HepG2 (cell line): ENCODE measurements at regions not wholly inside any gene's neighbourhood (a gene's known extent, or its start where the extent isn't known, plus 50 kb on each side); places are given as distances from the start of the nearest gene placed in this dataset.

Source experiments
- ATAC-seq: fragments of 200-7000 bp; cut with Tn5 transposase; 3 replicates; pipeline ENCODE4 v1.9.1; 2020; ENCODE audit warnings: mild to moderate bottlenecking, moderate library complexity
- BruUV-seq: library from RNA; stranded (reverse); fragments of 400-500 nt; replicated peaks from 2 replicates; lab custom pipeline; 2021; lab: Mats Ljungman, UMichigan
- CTCF ChIA-PET: fragments of 300-600 bp; formaldehyde crosslinking; extraction: SDS; loops from one replicate; lab custom pipeline; 2021; ENCODE audit warnings: low total read pairs, inconsistent platforms, low intra/inter-chr PET ratio; lab: Yijun Ruan, JAX
- POLR2A ChIA-PET: fragments of 350-600 bp; sonication (Branson Sonifier 250); formaldehyde crosslinking; loops from one replicate; lab custom pipeline; 2020; ENCODE audit warnings: antibody characterized with exemption, inconsistent platforms; lab: Yijun Ruan, JAX
- DNase-seq: peaks from one replicate; pipeline ENCODE4 v3.0.0-alpha.2; 2015; ENCODE audit warnings: low spot score
- FAIRE-seq: peaks from 3 replicates; lab custom pipeline; 2011; peaks lifted over from hg19 to GRCh38; lab: Jason Lieb, UNC
- H2AFZ ChIP-seq: one replicate; pipeline ENCODE4 v1.6.1; 2011; ENCODE audit warnings: low read length, inconsistent platforms
- H3K27ac ChIP-seq: fragments of 300-600 bp; 3 replicates; pipeline ENCODE4 v1.8.0; 2011; ENCODE audit warnings: mixed run types, mild to moderate bottlenecking, mixed read lengths, low read length, inconsistent platforms; ENCODE audit not compliant: insufficient read depth; ENCODE audit errors: extremely low read length
- H3K27me3 ChIP-seq, 2 experiments: fragments of 200-600 bp in 1 of 2; 2 replicates in 1 of 2; 3 replicates in 1 of 2; pipeline versions ENCODE4 v1.6.0 to v1.8.0; 2011; ENCODE audit warnings: low read length in 2 of 2, mild to moderate bottlenecking in 2 of 2, moderate library complexity in 2 of 2, inconsistent platforms in 1 of 2; ENCODE audit not compliant: insufficient read depth in 2 of 2, control insufficient read depth in 1 of 2
- H3K36me3 ChIP-seq, 2 experiments: fragments of 200-600 bp in 1 of 2; replicated peaks in 1 of 2; 2 replicates in 1 of 2; 3 replicates in 1 of 2; pipeline versions ENCODE4 v1.5.1 to v1.8.0; 2011; ENCODE audit warnings: low read length in 2 of 2, inconsistent platforms in 1 of 2; ENCODE audit not compliant: insufficient read depth in 2 of 2, control insufficient read depth in 1 of 2
- H3K4me1 ChIP-seq: 2 replicates; pipeline ENCODE4 v1.5.1; 2012; ENCODE audit warnings: low read length, inconsistent platforms; ENCODE audit not compliant: insufficient read depth
- H3K4me2 ChIP-seq: 2 replicates; pipeline ENCODE4 v1.6.0; 2011; ENCODE audit warnings: low read depth, low read length, inconsistent platforms
- H3K4me3 ChIP-seq, 3 experiments: fragments of 200-600 bp in 1 of 3; sonication (generic), shearing (Covaris generic) in 1 of 3; replicated peaks in 1 of 3; 2 replicates each; pipeline ENCODE4 v1.5.1; 2011 to 2016; ENCODE audit warnings: low read length in 3 of 3, inconsistent platforms in 2 of 3, low read depth in 2 of 3, mild to moderate bottlenecking in 2 of 3, control low read depth in 1 of 3, mixed read lengths in 1 of 3; ENCODE audit not compliant: insufficient read depth in 1 of 3
- H3K79me2 ChIP-seq: one replicate; pipeline ENCODE4 v1.6.1; 2011; ENCODE audit warnings: low read length, inconsistent platforms; ENCODE audit not compliant: insufficient read depth
- H3K9ac ChIP-seq: 2 replicates; pipeline ENCODE4 v1.6.0; 2011; ENCODE audit warnings: mild to moderate bottlenecking, low read depth, low read length, inconsistent platforms; ENCODE audit not compliant: insufficient read depth
- H3K9me3 ChIP-seq: 2 replicates; pipeline ENCODE4 v1.5.1; 2012; ENCODE audit warnings: mild to moderate bottlenecking, low read length
- H4K20me1 ChIP-seq: 2 replicates; pipeline ENCODE4 v1.6.0; 2011; ENCODE audit warnings: inconsistent platforms, mild to moderate bottlenecking, low read length, moderate library complexity; ENCODE audit not compliant: insufficient read depth
- ARNT2 ChIP-seq: sonication (generic); formaldehyde crosslinking; IDR thresholded peaks from 2 replicates; pipeline ENCODE4 v1.8.0; 2022; ENCODE audit warnings: mild to moderate bottlenecking, low read depth, missing genetic modification reagents, moderate library complexity
- FOXP1 ChIP-seq, 2 experiments: fragments of 450-650 bp in 1 of 2; IDR thresholded peaks; 2 replicates each; pipeline ENCODE4 v1.6.1; 2017 to 2018; ENCODE audit warnings: antibody characterized with exemption in 1 of 2
- HOMEZ ChIP-seq: IDR thresholded peaks from 2 replicates; pipeline ENCODE4 v1.6.1; 2016; ENCODE audit warnings: low read depth
- JUND ChIP-seq: sonication (generic); formaldehyde crosslinking; IDR thresholded peaks from 2 replicates; pipeline ENCODE4 v1.8.0; 2022; ENCODE audit warnings: mild to moderate bottlenecking, missing genetic modification reagents
- KDM6A ChIP-seq: IDR thresholded peaks from 2 replicates; pipeline ENCODE4 v1.6.1; 2016; ENCODE audit warnings: low read depth
- KLF6 ChIP-seq: IDR thresholded peaks from 2 replicates; pipeline ENCODE4 v1.8.0; 2016; ENCODE audit warnings: missing biosample characterization, missing genetic modification reagents
- RAD21 ChIP-seq: fragments of 450-650 bp; formaldehyde crosslinking; IDR thresholded peaks from 2 replicates; pipeline ENCODE4 v1.5.0; 2020; ENCODE audit warnings: mild to moderate bottlenecking
- SMAD9 ChIP-seq: sonication (generic); formaldehyde crosslinking; IDR thresholded peaks from 2 replicates; pipeline ENCODE4 v1.5.1; 2020; ENCODE audit warnings: mild to moderate bottlenecking, missing genetic modification reagents
- SRSF4 ChIP-seq: fragments of 200-400 bp; formaldehyde crosslinking; IDR thresholded peaks from one replicate; pipeline ENCODE4 v1.6.1; 2018; ENCODE audit warnings: mild to moderate bottlenecking, low read depth, low read length, moderate library complexity; ENCODE audit not compliant: poor library complexity, severe bottlenecking
- TARDBP ChIP-seq: sonication (generic); formaldehyde crosslinking; IDR thresholded peaks from 2 replicates; pipeline ENCODE4 v1.8.0; 2022; ENCODE audit warnings: mild to moderate bottlenecking, missing genetic modification reagents
- ZGPAT ChIP-seq: IDR thresholded peaks from 2 replicates; pipeline ENCODE4 v1.6.1; 2016; ENCODE audit warnings: mild to moderate bottlenecking
- ZNF275 ChIP-seq: sonication (generic); formaldehyde crosslinking; IDR thresholded peaks from 2 replicates; pipeline ENCODE4 v1.8.0; 2022; ENCODE audit warnings: missing genetic modification reagents, mild to moderate bottlenecking, inconsistent platforms, borderline replicate concordance
- ZNF574 ChIP-seq: sonication (generic); formaldehyde crosslinking; IDR thresholded peaks from 2 replicates; pipeline ENCODE4 v1.4.0; 2020; ENCODE audit warnings: missing genetic modification reagents
- WGBS: methylation state at CpG from one replicate; pipeline ENCODE4 v1.1.6; 2017; ENCODE audit warnings: low lambda C conversion rate; 5-methylcytosine and 5-hydroxymethylcytosine counted together
- in situ Hi-C: cut with HindIII; loops from 2 replicates; pipeline ENCODE4 v1.10.0; 2017; ENCODE audit warnings: low pct_unique_long_range_greater_than_20kb; ENCODE audit not compliant: extremely low pct_ligation_motif_present
- intact Hi-C: fragments of 100-400 bp; cut with micrococcal nuclease; formaldehyde crosslinking; loops from one replicate; pipeline ENCODE4 v1.10.0; 2022; ENCODE audit not compliant: unreplicated experiment

- no peak for TF ChIP-seq KLF6
- no peak for TF ChIP-seq RAD21
- no peak for TF ChIP-seq JUND (CRISPR knock-in tag)
- no peak for TF ChIP-seq FOXP1 (IDR thresholded peaks at IDR 0.05)
- TF ChIP-seq FOXP1 (CRISPR knock-in tag; IDR thresholded peaks at IDR 0.05) = no peak
- no peak for TF ChIP-seq ZGPAT (CRISPR knock-in tag)
- no peak for TF ChIP-seq ARNT2
- no peak for TF ChIP-seq SRSF4
- TF ChIP-seq TARDBP = no peak
- TF ChIP-seq, all 625 proteins: peak for 0
These were observed 154.2 kb upstream of the ZEB2 start (continued) for GRCh38 chr2:144674071-144674470.

GRCh38 chr2:144673456-144673855 is 153.5 kb upstream of the ZEB2 start:
- CTCF ChIA-PET = no interaction called here
- H3K9ac ChIP-seq = no peak overlapping the region
- in situ Hi-C loops (no loop called here), intact Hi-C loops (no loop called here)
- FAIRE-seq = no peak
- no peak for ATAC-seq
- H3K27me3 ChIP-seq = no peaks in the 10 kb centered on the region
- H2AFZ ChIP-seq = no peak overlapping the region
- H3K4me3 ChIP-seq = no peak overlapping the region
- H3K27ac ChIP-seq = no peak overlapping the region
- WGBS = 17% methylated on average over 3 of the region's 3 CpGs
- DNase-seq = no peak
- H3K36me3 ChIP-seq = no peaks in the 10 kb centered on the region
- H3K9me3 ChIP-seq = no peaks in the 10 kb centered on the region
- H3K4me2 ChIP-seq = no peak overlapping the region
- no peaks in the 10 kb centered on the region for H3K4me1 ChIP-seq
- H3K79me2 ChIP-seq = no peaks in the 10 kb centered on the region
- BruUV-seq = no TSS peak
- TF ChIP-seq SMAD9 (CRISPR knock-in tag) (no peak), HOMEZ (CRISPR knock-in tag) (no peak), ZNF574 (CRISPR knock-in tag) (no peak), ZNF275 (no peak), KDM6A (CRISPR knock-in tag) (no peak)
- POLR2A ChIA-PET = no interaction called here
- H4K20me1 ChIP-seq = no peaks in the 10 kb centered on the region
